ENCODE measurements at regions not wholly inside any gene's neighbourhood (a gene's known extent, or its start where the extent isn't known, plus 50 kb on each side); places are given as distances from the start of the nearest gene placed in this dataset.
A peak's percentile ranks its signal among the peaks of the same experiment; 100 is the strongest.

- H4K91ac ChIP-seq (replicated peaks; ENCODE audit: insufficient read length, low read length), result no peak overlapping the region
- H3K23ac ChIP-seq (ENCODE audit: insufficient read length), result no peak overlapping the region
- H3K79me1 ChIP-seq (ENCODE audit: low read depth, low read length), result no peaks in the 10 kb centered on the region
- CTCF ChIA-PET (ENCODE audit: partially characterized antibody), result no interaction called here
- no peak for FAIRE-seq
- H3K23me2 ChIP-seq (ENCODE audit: low read depth, low read length), result peaks cover 16% of the 10 kb centered on the region; the same call in 1 of the 2 replicates
- H2BK5ac ChIP-seq (ENCODE audit: low read depth, low read length), result no peak overlapping the region
- no peak overlapping the region for H4K8ac ChIP-seq (ENCODE audit: extremely low read depth, insufficient read depth, low read length)
- peak overlapping the region; percentile 96 for H3K56ac ChIP-seq (replicated peaks; ENCODE audit: insufficient read length, low read depth, low read length)
- 0 out of 2 replicates have a peak overlapping the region, but pooled peaks have one; percentile 56 for H2AK5ac ChIP-seq (ENCODE audit: low read depth, low read length)
- H3K4ac ChIP-seq (replicated peaks; ENCODE audit: insufficient read length, low read depth, low read length), result no peak overlapping the region
- no peak overlapping the region for H3K4me2 ChIP-seq (ENCODE audit: insufficient read depth in 1 of 2, low read depth in 2 of 2, low read length in 2 of 2)
- H4K5ac ChIP-seq (ENCODE audit: insufficient read length, low read depth, low read length), result no peak overlapping the region
- no peak overlapping the region for H2BK120ac ChIP-seq (replicated peaks; ENCODE audit: low read depth, low read length)
- WGBS, 2 experiments (ENCODE audit: extremely low coverage in 1 of 2, insufficient coverage in 1 of 2, insufficient read length in 1 of 2, insufficient replicate concordance in 2 of 2, low coverage in 1 of 2, low lambda C conversion rate in 2 of 2, missing lambda C conversion rate in 1 of 2), result 89 to 100% methylated on average over 2 of the region's 2 CpGs
- POLR2A ChIA-PET (ENCODE audit: partially characterized antibody), result no interaction called here
- no peaks in the 10 kb centered on the region for H3K36me3 ChIP-seq (ENCODE audit: control insufficient read depth in 2 of 4, insufficient read depth in 4 of 4, low read length in 3 of 4)
- no peak for DNase-seq (ENCODE audit: low read depth in 1 of 2, low spot score in 2 of 2)
- H3K14ac ChIP-seq (ENCODE audit: insufficient read length), result no peak overlapping the region
- H3K27ac ChIP-seq (ENCODE audit: low read depth, low read length), result no peak overlapping the region
- no peak overlapping the region for H2AFZ ChIP-seq (ENCODE audit: low read length)
- peaks cover 0 to 4% of the 10 kb centered on the region in 2 experiments; a peak in 1 of 4 replicates for H3K9me3 ChIP-seq (ENCODE audit: insufficient read depth in 2 of 2, low read depth in 1 of 2, low read length in 1 of 2)
- H3K18ac ChIP-seq (ENCODE audit: extremely low read depth, low read length), result no peak overlapping the region
- H2BK15ac ChIP-seq (ENCODE audit: low read length), result no peak overlapping the region
- no peak overlapping the region for H2BK12ac ChIP-seq (ENCODE audit: low read depth, low read length)
- no peaks in the 10 kb centered on the region for H3K27me3 ChIP-seq (replicated peaks in 1 of 4; ENCODE audit: control insufficient read depth in 3 of 4, extremely low read depth in 1 of 4, insufficient read depth in 3 of 4, low read length in 3 of 4)
- H3K9ac ChIP-seq (replicated peaks in 1 of 4; ENCODE audit: extremely low read depth in 1 of 4, low read depth in 3 of 4, low read length in 3 of 4), result no peak overlapping the region
- H3K79me2 ChIP-seq (ENCODE audit: control insufficient read depth in 1 of 2, insufficient read depth in 2 of 2, low read length in 2 of 2), result no peaks in the 10 kb centered on the region
- no peak overlapping the region for H2BK20ac ChIP-seq (ENCODE audit: low read length)
- H3K4me1 ChIP-seq (replicated peaks in 1 of 4; ENCODE audit: control insufficient read depth in 3 of 4, insufficient read depth in 4 of 4, low read length in 3 of 4), result no peaks in the 10 kb centered on the region
- peaks cover 0 to 3% of the 10 kb centered on the region in 2 experiments for H4K20me1 ChIP-seq (replicated peaks in 1 of 2; ENCODE audit: control insufficient read depth in 1 of 2, insufficient read depth in 2 of 2, low read length in 2 of 2)
- no peak overlapping the region for H3K4me3 ChIP-seq (ENCODE audit: extremely low read depth in 1 of 4, insufficient read depth in 2 of 4, low read depth in 3 of 4, low read length in 4 of 4)
- TF ChIP-seq SRF (IDR thresholded peaks at IDR 0.05; ENCODE audit: low read depth, low read length) (no peak), TBP (IDR thresholded peaks at IDR 0.05; ENCODE audit: low read depth, low read length) (no peak), EZH2 (IDR thresholded peaks at IDR 0.05; ENCODE audit: low read depth, low read length, severe bottlenecking) (no peak), BRCA1 (IDR thresholded peaks at IDR 0.05; ENCODE audit: low read depth, low read length) (no peak), ZNF274 (IDR thresholded peaks at IDR 0.05; ENCODE audit: borderline replicate concordance, extremely low read depth, low read length) (no peak), TAF1 (IDR thresholded peaks at IDR 0.05; ENCODE audit: low read depth, low read length) (no peak), RBBP5 (IDR thresholded peaks at IDR 0.05; ENCODE audit: borderline replicate concordance, low read depth, low read length) (no peak), MAFK (IDR thresholded peaks at IDR 0.05; ENCODE audit: low read depth, low read length) (no peak), EGR1 (IDR thresholded peaks at IDR 0.05; ENCODE audit: borderline replicate concordance, low read depth, low read length) (no peak), TCF12 (IDR thresholded peaks at IDR 0.05; ENCODE audit: low read depth, low read length) (no peak), SIRT6 (IDR thresholded peaks at IDR 0.05; ENCODE audit: low read length) (no peak), SIX5 (IDR thresholded peaks at IDR 0.05; ENCODE audit: low read depth, low read length) (no peak), GABPA (IDR thresholded peaks at IDR 0.05; ENCODE audit: borderline replicate concordance, insufficient read depth, low read length) (no peak), POU5F1 (IDR thresholded peaks at IDR 0.05; ENCODE audit: low read depth, low read length) (no peak), RAD21 (IDR thresholded peaks at IDR 0.05 in 1 of 2, conservative IDR thresholded peaks at IDR 0.05 in 1 of 2; ENCODE audit: low read depth in 2 of 2, low read length in 2 of 2) (no peak), CTBP2 (IDR thresholded peaks at IDR 0.05; ENCODE audit: borderline replicate concordance, insufficient read depth, insufficient read length, low read length) (no peak)
These were observed 363.9 kb downstream of the DHRSX start for GRCh38 chrX:2136848-2137247.
